DOHH2 (cell line): ENCODE measurements at regions not wholly inside any gene's neighbourhood (a gene's known extent, or its start where the extent isn't known, plus 50 kb on each side); places are given as distances from the start of the nearest gene placed in this dataset.

Experiments
- EZH2phosphoT487 ChIP-seq: fragments of 200-600 bp; sonication (generic); IDR thresholded peaks from 2 replicates; pipeline ENCODE4 v1.6.1; 2017; ENCODE audit warnings: borderline replicate concordance, mild to moderate bottlenecking, antibody characterized with exemption, low read length, moderate library complexity, mixed read lengths
- TF ChIP-seq, protein P1 (sequence below): fragments of 200-600 bp; sonication (generic); IDR thresholded peaks from one replicate; pipeline ENCODE4 v1.5.1; 2014; ENCODE audit warnings: antibody characterized with exemption, mild to moderate bottlenecking, low read depth, low read length; ENCODE audit not compliant: poor library complexity, severe bottlenecking

DNA sequence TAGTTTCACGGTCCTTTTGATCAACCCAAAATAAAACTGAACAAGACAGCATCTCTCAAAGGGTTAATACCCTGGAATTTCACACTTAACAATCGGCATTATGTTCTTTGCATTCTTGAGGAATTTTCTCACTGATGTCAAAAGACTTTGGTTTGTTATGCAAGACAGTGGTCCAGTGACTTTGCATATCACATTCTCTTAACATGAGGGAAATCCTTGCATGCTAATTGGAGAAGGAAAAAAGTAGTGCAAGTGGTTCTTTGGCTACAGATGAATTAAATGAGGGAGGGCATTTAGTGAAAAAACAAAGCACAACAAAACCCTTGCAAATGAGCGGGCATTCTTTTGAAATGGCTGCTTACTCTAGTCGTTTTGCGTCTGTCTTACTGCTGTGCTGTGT, 105.1 kb upstream of the LIMCH1 start:
- TF ChIP-seq, protein P1, sequence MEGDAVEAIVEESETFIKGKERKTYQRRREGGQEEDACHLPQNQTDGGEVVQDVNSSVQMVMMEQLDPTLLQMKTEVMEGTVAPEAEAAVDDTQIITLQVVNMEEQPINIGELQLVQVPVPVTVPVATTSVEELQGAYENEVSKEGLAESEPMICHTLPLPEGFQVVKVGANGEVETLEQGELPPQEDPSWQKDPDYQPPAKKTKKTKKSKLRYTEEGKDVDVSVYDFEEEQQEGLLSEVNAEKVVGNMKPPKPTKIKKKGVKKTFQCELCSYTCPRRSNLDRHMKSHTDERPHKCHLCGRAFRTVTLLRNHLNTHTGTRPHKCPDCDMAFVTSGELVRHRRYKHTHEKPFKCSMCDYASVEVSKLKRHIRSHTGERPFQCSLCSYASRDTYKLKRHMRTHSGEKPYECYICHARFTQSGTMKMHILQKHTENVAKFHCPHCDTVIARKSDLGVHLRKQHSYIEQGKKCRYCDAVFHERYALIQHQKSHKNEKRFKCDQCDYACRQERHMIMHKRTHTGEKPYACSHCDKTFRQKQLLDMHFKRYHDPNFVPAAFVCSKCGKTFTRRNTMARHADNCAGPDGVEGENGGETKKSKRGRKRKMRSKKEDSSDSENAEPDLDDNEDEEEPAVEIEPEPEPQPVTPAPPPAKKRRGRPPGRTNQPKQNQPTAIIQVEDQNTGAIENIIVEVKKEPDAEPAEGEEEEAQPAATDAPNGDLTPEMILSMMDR, result no peak
- TF ChIP-seq EZH2phosphoT487, result no peak
